SK-N-SH (cell line): ENCODE measurements at regions not wholly inside any gene's neighbourhood (a gene's known extent, or its start where the extent isn't known, plus 50 kb on each side); places are given as distances from the start of the nearest gene placed in this dataset.

Source experiments
- CTCF ChIA-PET: fragments of 300-600, 350-600 bp; formaldehyde crosslinking; extraction: SDS; loops from one replicate; lab custom pipeline; 2021; lab: Yijun Ruan, JAX
- POLR2A ChIA-PET: fragments of 350-600 bp; sonication (Branson Sonifier 250); formaldehyde crosslinking; extraction: SDS; loops from one replicate; lab custom pipeline; 2020; ENCODE audit warnings: antibody characterized with exemption, inconsistent platforms; lab: Yijun Ruan, JAX
- DNase-seq: peaks from one replicate; pipeline ENCODE4 v3.0.0; 2012
- H2AFZ ChIP-seq: fragments of 200-600 bp; sonication (generic); 2 replicates; pipeline ENCODE4 v1.8.1; 2016; ENCODE audit warnings: antibody characterized with exemption, mild to moderate bottlenecking, low read depth
- H3F3A ChIP-seq: fragments of 200-600 bp; sonication (generic); replicated peaks from 2 replicates; pipeline ENCODE3; 2016; ENCODE audit warnings: antibody characterized with exemption, mild to moderate bottlenecking; ENCODE audit not compliant: insufficient read depth
- H3K27ac ChIP-seq, 2 experiments: fragments of 200-500 bp in 1 of 2; fragments of 200-600 bp in 1 of 2; sonication (Bioruptor generic) in 1 of 2; sonication (generic), shearing (Covaris generic) in 1 of 2; 2 replicates each; pipeline versions ENCODE4 v1.5.1 to v1.6.1; 2014 to 2016; ENCODE audit warnings: low read depth in 2 of 2, inconsistent platforms in 1 of 2, low read length in 1 of 2, mild to moderate bottlenecking in 1 of 2, mixed read lengths in 1 of 2
- H3K27me3 ChIP-seq: fragments of 200-600 bp; sonication (generic), shearing (Covaris generic); 2 replicates; pipeline ENCODE4 v1.6.1; 2016; ENCODE audit warnings: mixed run types; ENCODE audit not compliant: insufficient read depth
- H3K36me3 ChIP-seq, 2 experiments: fragments of 200-500 bp in 1 of 2; fragments of 200-600 bp in 1 of 2; sonication (Bioruptor generic) in 1 of 2; sonication (generic) in 1 of 2; replicated peaks in 1 of 2; 2 replicates each; pipeline versions ENCODE3 to v1.5.1; 2014 to 2016; ENCODE audit warnings: low read length in 1 of 2, mild to moderate bottlenecking in 1 of 2; ENCODE audit not compliant: insufficient read depth in 2 of 2, control insufficient read depth in 1 of 2
- H3K4me1 ChIP-seq, 2 experiments: fragments of 200-500 bp in 1 of 2; fragments of 200-600 bp in 1 of 2; sonication (Bioruptor generic) in 1 of 2; sonication (generic), shearing (Covaris generic) in 1 of 2; 2 replicates each; pipeline versions ENCODE4 v1.5.1 to v1.6.1; 2014 to 2016; ENCODE audit warnings: low read depth in 1 of 2, low read length in 1 of 2, mixed run types in 1 of 2; ENCODE audit not compliant: insufficient read depth in 2 of 2, control insufficient read depth in 1 of 2
- H3K4me2 ChIP-seq: fragments of 200-600 bp; sonication (generic), shearing (Covaris generic); 2 replicates; pipeline ENCODE4 v1.6.1; 2017; ENCODE audit warnings: mixed run types
- H3K4me3 ChIP-seq, 2 experiments: fragments of 200-500 bp in 1 of 2; fragments of 200-600 bp in 1 of 2; sonication (Bioruptor generic) in 1 of 2; sonication (generic), shearing (Covaris generic) in 1 of 2; 2 replicates each; pipeline versions ENCODE4 v1.5.1 to v1.8.1; 2014 to 2016; ENCODE audit warnings: low read depth in 2 of 2, inconsistent platforms in 1 of 2, low read length in 1 of 2, mild to moderate bottlenecking in 1 of 2, mixed read lengths in 1 of 2, moderate library complexity in 1 of 2
- H3K79me2 ChIP-seq: fragments of 200-600 bp; sonication (generic); 2 replicates; pipeline ENCODE4 v1.8.1; 2017; ENCODE audit warnings: mild to moderate bottlenecking; ENCODE audit not compliant: insufficient read depth
- H3K9ac ChIP-seq: fragments of 200-600 bp; sonication (generic); 2 replicates; pipeline ENCODE4 v1.6.1; 2017; ENCODE audit warnings: mixed run types
- H3K9me2 ChIP-seq: fragments of 200-600 bp; sonication (generic); 2 replicates; pipeline ENCODE4 v1.6.1; 2017; ENCODE audit warnings: mixed run types
- H3K9me3 ChIP-seq: fragments of 200-600 bp; sonication (generic); 2 replicates; pipeline ENCODE4 v1.6.1; 2017; ENCODE audit warnings: mixed run types, mild to moderate bottlenecking, moderate library complexity
- H4K20me1 ChIP-seq: fragments of 200-600 bp; sonication (generic); 2 replicates; pipeline ENCODE4 v1.6.1; 2017; ENCODE audit warnings: mild to moderate bottlenecking, mixed run types; ENCODE audit not compliant: insufficient read depth
- CHD2 ChIP-seq: fragments of 150-350 bp; IDR thresholded peaks from 2 replicates; pipeline ENCODE4 v1.6.1; 2018; ENCODE audit warnings: low read length; ENCODE audit not compliant: partially characterized antibody
- CTCF ChIP-seq: fragments of 200-600 bp; sonication (generic); IDR thresholded peaks from 2 replicates; pipeline ENCODE4 v1.6.1; 2017; ENCODE audit warnings: antibody characterized with exemption, mild to moderate bottlenecking, moderate library complexity
- ELF1 ChIP-seq: IDR thresholded peaks from 2 replicates; pipeline ENCODE4 v1.4.0; 2012
- EP300 ChIP-seq, 2 experiments: IDR thresholded peaks; 2 replicates each; pipeline versions ENCODE4 v1.4.0 to v1.6.1; 2012; ENCODE audit warnings: borderline replicate concordance in 1 of 2, low read depth in 1 of 2, low read length in 1 of 2
- EZH2phosphoT487 ChIP-seq: fragments of 200-600 bp; sonication (generic); IDR thresholded peaks from 2 replicates; pipeline ENCODE4 v1.6.1; 2017; ENCODE audit warnings: low read depth, mixed run types, mild to moderate bottlenecking, antibody characterized with exemption, moderate library complexity, borderline replicate concordance
- FOSL2 ChIP-seq: IDR thresholded peaks from 2 replicates; pipeline ENCODE4 v1.4.0; 2012; ENCODE audit warnings: low read depth, mild to moderate bottlenecking, moderate library complexity, borderline replicate concordance
- FOXM1 ChIP-seq: IDR thresholded peaks from 2 replicates; pipeline ENCODE4 v1.4.0; 2012; ENCODE audit warnings: low read depth, mild to moderate bottlenecking
- GABPA ChIP-seq: IDR thresholded peaks from 2 replicates; pipeline ENCODE4 v1.4.0; 2012; ENCODE audit warnings: low read depth, mild to moderate bottlenecking
- IRF3 ChIP-seq: fragments of 150-350 bp; IDR thresholded peaks from 2 replicates; pipeline ENCODE4 v1.6.1; 2016; ENCODE audit warnings: mild to moderate bottlenecking, low read depth, low read length
- JUND ChIP-seq: IDR thresholded peaks from 2 replicates; pipeline ENCODE4 v1.4.0; 2012
- MEF2A ChIP-seq: IDR thresholded peaks from 2 replicates; pipeline ENCODE4 v1.4.0; 2012; ENCODE audit warnings: low read depth, borderline replicate concordance
- PBX3 ChIP-seq: IDR thresholded peaks from 2 replicates; pipeline ENCODE4; 2012
- POLR2AphosphoS5 ChIP-seq: IDR thresholded peaks from 2 replicates; pipeline ENCODE4 v1.6.1; 2012; ENCODE audit warnings: low read depth, low read length
- RAD21 ChIP-seq: IDR thresholded peaks from 2 replicates; pipeline ENCODE4 v1.6.1; 2012; ENCODE audit warnings: mild to moderate bottlenecking, low read length
- SMC3 ChIP-seq: IDR thresholded peaks from 2 replicates; pipeline ENCODE4 v1.6.1; 2012; ENCODE audit warnings: low read depth, low read length, improper control_type of control experiment
- TCF12 ChIP-seq: IDR thresholded peaks from 2 replicates; pipeline ENCODE4 v1.4.0; 2012
- USF1 ChIP-seq: IDR thresholded peaks from 2 replicates; pipeline ENCODE4 v1.4.0; 2012; ENCODE audit warnings: low read depth, borderline replicate concordance
- ZBTB33 ChIP-seq: IDR thresholded peaks from 2 replicates; pipeline ENCODE4 v1.4.0; 2012; ENCODE audit warnings: low read depth, borderline replicate concordance
- WGBS: methylation state at CpG from one replicate; pipeline ENCODE4 v1.1.6; 2017; ENCODE audit warnings: low lambda C conversion rate; 5-methylcytosine and 5-hydroxymethylcytosine counted together

GRCh38 chr13:106213028-106213757 lies 322.3 kb downstream of the EFNB2 start:
- H3K9ac ChIP-seq = no peak overlapping the region
- 82% methylated on average over 13 of the region's 18 CpGs for WGBS

GRCh38 chr13:106212386-106213010 lies 323.0 kb downstream of the EFNB2 start:
- Histone ChIP-seq H2AFZ (no peak overlapping the region), H3K27ac (no peak overlapping the region), H3F3A (no peaks in the 10 kb centered on the region), H3K4me2 (no peak overlapping the region), H3K9ac (no peak overlapping the region), H3K79me2 (no peaks in the 10 kb centered on the region), H3K4me3 (no peak overlapping the region), H3K4me1 (no peaks in the 10 kb centered on the region), H3K9me3 (no peaks in the 10 kb centered on the region), H4K20me1 (no peaks in the 10 kb centered on the region), H3K27me3 (no peaks in the 10 kb centered on the region), H3K9me2 (no peaks in the 10 kb centered on the region), H3K36me3 (no peaks in the 10 kb centered on the region)
- no peak for DNase-seq
- 51% methylated on average over 3 of the region's 3 CpGs for WGBS
- POLR2A ChIA-PET = no interaction called here
- no peak for TF ChIP-seq ELF1
- TF ChIP-seq GABPA = no peak
- TF ChIP-seq FOSL2 = no peak
- no peak for TF ChIP-seq USF1
- TF ChIP-seq EZH2phosphoT487 = no peak
- TF ChIP-seq TCF12 = no peak
- no peak for TF ChIP-seq POLR2AphosphoS5
- TF ChIP-seq IRF3 = no peak
- TF ChIP-seq MEF2A = no peak
- TF ChIP-seq CHD2 = no peak
- TF ChIP-seq CTCF = no peak
- no peak for TF ChIP-seq EP300 (IDR thresholded peaks at IDR 0.05; ENCODE audit: borderline replicate concordance in 1 of 2, low read depth in 1 of 2, low read length in 1 of 2)
- no peak for TF ChIP-seq ZBTB33
- TF ChIP-seq FOXM1 = no peak
- TF ChIP-seq SMC3 = no peak
- no peak for TF ChIP-seq RAD21
- CTCF ChIA-PET = no interaction called here

More at GRCh38 chr13:106213028-106213757, 322.3 kb downstream of the EFNB2 start:
- POLR2A ChIA-PET = no interaction called here
- CTCF ChIA-PET = no interaction called here
- Histone ChIP-seq H3K36me3 (no peaks in the 10 kb centered on the region), H3K27me3 (no peaks in the 10 kb centered on the region), H3K27ac (no peak overlapping the region), H3K4me2 (no peak overlapping the region), H3K9me3 (no peaks in the 10 kb centered on the region), H3F3A (no peaks in the 10 kb centered on the region), H4K20me1 (no peaks in the 10 kb centered on the region), H3K9me2 (no peaks in the 10 kb centered on the region), H3K4me3 (no peak overlapping the region), H2AFZ (no peak overlapping the region), H3K79me2 (no peaks in the 10 kb centered on the region), H3K4me1 (no peaks in the 10 kb centered on the region)
- TF ChIP-seq JUND (no peak), PBX3 (no peak)
- no peak for DNase-seq
